HG02943 (cell line): ENCODE measurements at regions not wholly inside any gene's neighbourhood (a gene's known extent, or its start where the extent isn't known, plus 50 kb on each side); places are given as distances from the start of the nearest gene placed in this dataset.

Experiments
- ATAC-seq: cut with Tn5 transposase; IDR thresholded peaks from one replicate; pipeline ENCODE4 v1.9.1; 2021; ENCODE audit warnings: mild to moderate bottlenecking, low read depth, moderate library complexity; ENCODE audit not compliant: unreplicated experiment

DNA sequence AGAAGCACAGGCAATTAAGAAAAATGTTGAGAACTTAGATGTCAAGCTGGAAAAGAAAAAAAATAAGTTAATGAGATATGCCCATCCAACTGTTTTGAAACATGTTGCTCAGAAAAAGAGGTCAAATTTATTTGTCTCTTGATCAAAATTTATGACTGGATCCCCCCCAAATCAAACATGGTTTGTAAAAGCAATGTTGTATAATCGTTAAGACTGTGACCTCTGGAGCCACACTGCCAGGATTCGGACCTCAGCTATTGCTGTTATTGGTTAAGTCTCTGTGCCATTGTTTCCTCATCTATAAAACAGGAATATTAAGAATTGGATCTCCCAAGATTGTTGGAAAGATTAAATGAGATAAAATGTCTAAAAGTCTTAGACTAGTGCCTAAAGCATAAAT lies 51.9 kb upstream of the LRRK2 start:
- no peak for ATAC-seq

DNA sequence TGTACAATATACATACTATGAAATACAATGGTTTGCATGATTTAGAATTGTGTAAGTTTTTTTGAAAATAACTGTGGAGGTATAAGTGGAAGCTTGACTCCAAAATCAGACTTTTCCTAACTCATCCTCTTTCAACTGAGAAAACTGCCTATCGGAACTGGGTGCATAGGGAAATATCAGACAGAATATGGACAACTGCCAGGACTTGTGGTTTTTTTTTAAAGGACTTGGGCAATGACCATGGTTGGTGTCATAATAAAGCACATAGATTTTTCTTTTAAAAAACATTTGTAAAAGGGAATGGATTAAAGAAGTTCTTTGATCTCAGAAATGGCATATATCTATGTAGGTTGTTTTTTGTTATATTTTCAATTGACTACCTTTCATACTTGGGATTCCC lies 53.3 kb upstream of the LRRK2 start:
- ATAC-seq, result no peak

DNA sequence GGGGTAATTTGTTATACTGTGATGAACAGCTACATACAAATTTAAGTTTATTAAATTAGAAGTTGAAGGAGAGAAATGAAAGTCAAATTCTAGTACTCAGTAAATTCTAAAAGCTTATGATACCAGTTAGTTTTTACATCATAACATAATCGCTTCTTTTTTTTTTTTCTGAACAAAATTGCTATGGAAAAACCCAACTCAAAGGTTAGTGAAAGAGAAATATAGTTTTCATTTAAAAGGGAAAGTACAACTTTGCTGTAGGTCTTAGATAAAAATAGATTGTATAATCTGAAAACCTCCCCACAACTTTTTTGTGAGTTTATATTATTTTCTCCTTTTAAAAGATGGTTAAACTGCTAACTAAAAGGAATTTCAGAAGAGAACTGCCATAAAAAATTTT lies 53.7 kb upstream of the LRRK2 start:
- ATAC-seq, result no peak

DNA sequence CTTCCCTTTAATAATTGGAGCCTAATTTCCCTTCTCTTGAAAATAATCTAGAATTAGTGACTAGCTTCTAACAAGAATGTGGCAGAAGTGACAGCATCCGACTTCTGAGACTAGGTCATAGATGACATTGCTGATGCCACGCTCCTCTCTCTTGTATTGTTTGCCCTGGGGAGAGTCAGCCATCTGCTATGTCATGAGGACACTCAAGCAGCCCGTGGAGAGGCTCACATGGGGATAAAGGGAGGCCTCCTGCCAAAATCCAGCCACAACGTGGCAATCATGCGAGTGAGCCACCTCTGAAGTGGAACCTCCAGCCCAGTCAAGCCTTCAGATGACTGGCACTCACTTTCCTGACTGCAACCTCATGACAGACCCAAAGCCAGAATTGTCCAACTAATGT lies 54.2 kb upstream of the LRRK2 start:
- no peak for ATAC-seq

DNA sequence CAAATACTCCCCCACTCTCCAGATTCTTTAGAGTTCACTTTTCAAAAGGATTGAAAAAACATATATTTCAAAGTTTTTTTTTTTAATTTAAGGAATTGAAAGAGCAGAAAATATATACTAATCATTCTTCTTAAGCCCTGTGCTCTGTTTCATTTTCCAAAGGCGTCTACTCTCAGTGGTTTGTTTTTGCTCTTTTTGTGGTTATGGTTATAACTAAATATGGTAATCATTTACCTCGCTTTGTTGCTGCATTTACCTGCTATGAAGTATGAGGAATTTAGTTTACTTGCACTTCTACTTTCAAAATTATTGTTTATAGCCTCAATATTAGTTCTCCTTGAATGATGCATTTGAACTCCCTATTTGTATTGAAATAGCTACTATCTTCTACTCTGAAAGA lies 55.9 kb upstream of the LRRK2 start:
- peak; percentile 97 for ATAC-seq

DNA sequence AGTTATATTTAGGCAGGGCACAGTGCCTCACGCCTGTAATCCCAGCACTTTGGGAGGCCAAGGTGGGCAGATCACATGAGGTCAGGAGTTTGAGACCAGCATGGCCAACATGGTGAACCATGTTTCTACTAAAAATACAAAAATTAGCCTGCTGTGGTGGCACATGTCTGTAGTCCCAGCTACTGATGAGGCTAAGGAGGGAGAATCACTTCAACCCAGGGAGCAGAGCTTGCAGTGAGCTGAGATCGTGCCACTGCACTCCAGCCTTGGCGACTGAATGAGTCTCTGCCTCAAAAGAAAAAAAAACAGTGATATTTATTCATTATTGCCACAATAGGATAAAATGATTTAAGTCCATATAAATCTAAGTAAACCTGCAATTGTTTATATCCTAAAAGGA lies 56.4 kb upstream of the LRRK2 start:
- peak; percentile 29 for ATAC-seq

DNA sequence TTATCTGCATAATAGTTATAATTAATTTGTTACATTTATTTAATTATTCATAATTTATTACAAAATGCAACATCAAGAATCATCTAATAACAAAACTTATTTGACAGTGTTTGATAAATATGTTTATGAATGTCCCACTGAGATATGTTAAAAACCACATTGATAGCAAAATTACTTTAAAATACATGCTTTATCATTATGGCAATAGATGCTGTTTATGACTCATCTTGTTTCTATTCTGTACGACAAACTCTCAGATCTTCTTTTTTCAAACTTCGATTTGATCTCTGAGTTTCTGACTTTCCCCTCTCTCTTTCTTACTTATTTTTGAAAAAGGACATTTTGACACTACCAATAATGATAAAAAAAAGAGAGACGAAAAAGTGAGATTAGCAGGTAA lies 56.8 kb upstream of the LRRK2 start:
- ATAC-seq, result peak; percentile 52

DNA sequence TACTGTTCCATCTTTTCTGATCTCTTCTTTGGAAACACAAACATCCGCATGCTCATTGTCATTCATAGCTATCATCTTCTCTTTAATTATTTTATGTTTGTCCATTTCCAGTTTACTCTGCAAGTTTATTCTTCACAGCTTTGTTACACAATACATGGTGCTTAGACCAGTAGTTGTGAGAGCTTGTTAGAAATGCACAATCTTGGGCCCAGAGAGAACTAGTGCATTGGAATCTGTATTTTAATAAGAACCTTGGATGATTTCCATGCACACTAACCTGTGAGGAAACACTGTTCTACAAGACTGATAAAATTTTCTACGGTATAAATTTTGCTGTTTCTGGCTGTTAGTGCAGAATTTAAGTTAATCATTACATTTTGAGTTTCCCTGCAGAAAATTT lies 59.3 kb upstream of the SLC2A13 start:
- no peak for ATAC-seq

DNA sequence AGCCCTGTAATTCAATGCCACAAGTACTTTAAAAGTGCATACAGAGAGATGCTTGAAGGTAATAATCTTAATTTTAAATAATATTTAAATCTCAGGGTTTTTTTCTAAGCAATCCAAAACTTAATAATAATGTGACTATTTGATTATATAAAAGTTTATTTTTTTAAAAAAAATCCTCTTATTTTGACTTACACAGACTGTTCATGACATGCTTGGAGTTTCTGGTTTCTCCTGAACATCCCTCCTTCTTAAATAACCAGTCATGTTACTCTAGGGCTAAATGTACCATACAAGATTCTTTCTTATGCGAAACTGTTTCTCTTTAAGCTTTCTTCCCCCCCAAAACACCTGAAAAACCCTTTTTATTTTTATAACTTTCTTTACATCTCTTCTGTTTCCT lies 58.2 kb upstream of the SLC2A13 start:
- no peak for ATAC-seq

DNA sequence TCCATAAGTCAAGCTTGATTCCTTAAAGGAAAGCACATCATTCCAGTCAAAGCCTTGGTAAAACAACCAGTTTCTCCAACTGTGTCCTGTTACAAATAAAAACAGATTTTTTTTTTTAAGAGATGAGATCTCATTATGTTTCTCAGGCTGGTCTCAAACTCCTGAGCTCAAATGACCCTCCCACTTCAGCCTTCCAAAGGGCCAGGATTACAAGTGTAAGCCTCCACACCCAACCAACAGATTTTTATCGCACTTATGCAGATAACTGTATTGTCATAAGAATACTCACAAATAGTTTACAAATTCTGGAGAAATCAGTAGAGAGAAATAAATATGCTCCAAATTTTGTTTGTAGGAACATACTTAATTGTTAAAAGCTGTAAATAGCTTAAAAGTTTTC lies 56.2 kb upstream of the SLC2A13 start:
- no peak for ATAC-seq

DNA sequence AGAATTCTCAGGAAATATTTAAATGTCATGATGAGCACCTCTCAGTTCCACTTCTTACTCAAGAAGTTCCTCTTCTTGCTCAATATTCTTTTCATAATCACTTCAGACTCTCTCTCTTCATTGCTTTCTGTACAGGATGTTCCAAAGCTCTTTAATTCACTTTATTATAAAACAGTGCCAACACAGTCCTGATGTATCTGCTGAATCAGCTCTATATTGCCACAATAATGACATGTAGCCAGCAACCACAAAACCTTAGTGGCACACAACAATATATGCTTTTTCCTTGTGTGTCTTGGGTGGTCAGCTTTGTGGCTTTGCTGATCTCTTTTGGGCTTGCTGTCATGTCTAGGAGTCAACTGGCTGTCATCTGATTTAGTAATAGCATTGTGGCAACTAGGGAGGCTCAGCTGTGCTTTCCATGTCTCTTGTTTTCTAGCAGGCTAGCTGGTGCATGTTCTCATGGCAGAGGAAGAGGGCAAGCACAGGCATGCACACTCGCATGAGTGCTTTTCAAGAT lies 52.8 kb upstream of the SLC2A13 start:
- ATAC-seq, result no peak

DNA sequence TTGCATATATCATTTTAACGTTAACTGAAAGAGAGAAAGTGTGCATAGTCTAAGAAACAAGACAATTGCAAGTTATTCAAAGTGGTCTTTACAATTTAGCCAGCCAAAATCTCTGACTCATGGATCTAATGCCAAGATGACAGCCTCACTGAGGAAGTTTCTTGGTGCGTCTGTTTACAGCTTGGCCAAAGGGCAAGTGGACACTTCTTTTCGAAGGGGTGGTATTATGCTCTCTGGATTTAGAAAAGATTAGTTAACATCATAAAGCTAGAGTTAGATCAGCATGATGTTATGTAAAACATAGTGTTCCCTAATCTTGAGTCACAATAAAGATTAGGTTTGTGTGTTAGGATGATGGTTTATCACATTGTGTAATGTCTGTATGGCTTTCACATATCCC lies 51.5 kb upstream of the SLC2A13 start:
- no peak for ATAC-seq

DNA sequence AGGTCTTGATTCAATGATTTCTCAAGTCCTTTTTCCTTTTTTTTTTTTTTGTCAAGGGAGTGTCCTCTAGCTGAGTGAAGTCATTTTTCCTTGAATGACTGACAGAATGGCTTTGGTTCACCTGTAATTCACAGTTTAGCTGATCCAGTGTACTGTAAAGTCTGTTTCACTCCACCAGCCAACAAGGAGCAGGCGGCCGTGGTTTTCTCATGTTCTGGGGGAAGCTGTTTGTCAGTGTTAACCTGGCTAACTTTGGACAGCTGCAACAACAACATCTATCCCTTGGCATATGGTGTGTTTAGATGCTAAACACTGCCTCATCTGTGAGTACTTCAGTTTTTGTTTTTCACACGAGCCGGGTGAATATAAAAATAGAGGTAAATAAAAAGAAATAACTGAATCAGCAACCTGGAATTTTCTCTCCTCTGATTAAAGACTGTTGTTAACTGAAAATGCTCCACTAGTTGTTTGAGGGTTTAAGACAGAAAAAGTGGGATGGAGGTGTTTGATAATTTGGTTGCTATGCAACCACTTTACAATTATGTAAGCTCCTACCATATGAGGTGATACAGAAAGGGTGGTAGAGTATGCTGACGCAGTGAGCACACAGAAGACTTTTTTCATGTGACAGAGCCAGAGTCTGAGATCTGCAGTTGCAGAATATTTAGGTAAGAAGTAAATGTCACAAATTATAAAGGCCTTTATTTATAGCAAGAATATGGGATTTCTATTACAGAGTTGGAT lies 50.3 kb upstream of the SLC2A13 start:
- ATAC-seq, result no peak
